OCI-LY7 (cell line): ENCODE measurements at regions not wholly inside any gene's neighbourhood (a gene's known extent, or its start where the extent isn't known, plus 50 kb on each side); places are given as distances from the start of the nearest gene placed in this dataset.

Experiments
- BruUV-seq: library from RNA; stranded (reverse); fragments of 400-500 nt; replicated peaks from 2 replicates; lab custom pipeline; 2021; lab: Mats Ljungman, UMichigan
- CTCF ChIA-PET: fragments of 300-600 bp; sonication (Branson Sonifier 250); formaldehyde crosslinking; loops from one replicate; lab custom pipeline; 2022; ENCODE audit warnings: antibody characterized with exemption; ENCODE audit not compliant: unreplicated experiment; lab: Charles Lee
- POLR2A ChIA-PET: fragments of 300-600 bp; sonication (Branson Sonifier 250); formaldehyde crosslinking; loops from one replicate; lab custom pipeline; 2022; ENCODE audit warnings: antibody characterized with exemption; lab: Charles Lee
- DNase-seq: peaks from one replicate; pipeline ENCODE4 v3.0.0-alpha.2; 2015; ENCODE audit warnings: low spot score
- H2AFZ ChIP-seq: fragments of 200-600 bp; sonication (generic), shearing (Covaris generic); 2 replicates; pipeline ENCODE4 v1.6.1; 2014; ENCODE audit warnings: mild to moderate bottlenecking, antibody characterized with exemption, low read length, moderate library complexity
- H3K27ac ChIP-seq: fragments of 200-600 bp; sonication (generic); 2 replicates; pipeline ENCODE4 v1.5.1; 2014; ENCODE audit warnings: mixed run types, low read depth, mild to moderate bottlenecking, moderate library complexity, low read length, inconsistent platforms; ENCODE audit not compliant: poor library complexity, severe bottlenecking
- H3K36me3 ChIP-seq: fragments of 200-600 bp; sonication (generic); 2 replicates; pipeline ENCODE4 v1.6.1; 2014; ENCODE audit warnings: mild to moderate bottlenecking, antibody characterized with exemption, low read length, moderate library complexity, mixed read lengths; ENCODE audit not compliant: insufficient read depth
- H3K4me1 ChIP-seq: fragments of 200-600 bp; sonication (generic); 2 replicates; pipeline ENCODE4 v1.5.1; 2014; ENCODE audit warnings: mild to moderate bottlenecking, low read length; ENCODE audit not compliant: insufficient read depth, poor library complexity, severe bottlenecking
- H3K4me2 ChIP-seq: fragments of 200-600 bp; sonication (generic); 2 replicates; pipeline ENCODE4 v1.6.1; 2014; ENCODE audit warnings: mild to moderate bottlenecking, low read length
- H3K4me3 ChIP-seq: fragments of 200-600 bp; sonication (generic); 2 replicates; pipeline ENCODE4 v1.5.1; 2014; ENCODE audit warnings: mild to moderate bottlenecking, low read depth, low read length; ENCODE audit not compliant: poor library complexity, severe bottlenecking
- H3K79me2 ChIP-seq: fragments of 200-600 bp; sonication (generic); 2 replicates; pipeline ENCODE4 v1.6.1; 2016; ENCODE audit warnings: low read depth, mild to moderate bottlenecking, low read length, moderate library complexity, mixed read lengths; ENCODE audit not compliant: insufficient read depth
- H3K9me2 ChIP-seq: fragments of 200-600 bp; sonication (generic); 2 replicates; pipeline ENCODE4 v1.6.1; 2016; ENCODE audit warnings: mild to moderate bottlenecking, low read length, mixed read lengths; ENCODE audit not compliant: insufficient read depth
- H3K9me3 ChIP-seq: fragments of 200-600 bp; sonication (generic); 2 replicates; pipeline ENCODE4 v1.6.1; 2014; ENCODE audit warnings: mild to moderate bottlenecking, mixed run types, low read length, mixed read lengths
- H4K20me1 ChIP-seq: fragments of 200-600 bp; sonication (generic); 2 replicates; pipeline ENCODE4 v1.6.1; 2014; ENCODE audit warnings: mild to moderate bottlenecking, antibody characterized with exemption, low read length, moderate library complexity, mixed read lengths; ENCODE audit not compliant: insufficient read depth
- CTCF ChIP-seq: fragments of 200-600 bp; sonication (generic); conservative IDR thresholded peaks from 2 replicates; pipeline ENCODE4 v1.5.1; 2014; ENCODE audit warnings: mild to moderate bottlenecking, antibody characterized with exemption, low read length, moderate library complexity, mixed read lengths
- EZH2phosphoT487 ChIP-seq: fragments of 200-600 bp; sonication (generic); IDR thresholded peaks from 2 replicates; pipeline ENCODE4 v1.6.1; 2018; ENCODE audit warnings: low read depth, borderline replicate concordance, mild to moderate bottlenecking, mixed run types, antibody characterized with exemption, low read length, moderate library complexity, mixed read lengths
- intact Hi-C: fragments of 100-400 bp; cut with micrococcal nuclease; formaldehyde crosslinking; loops from one replicate; pipeline ENCODE4 v1.10.0; 2022; ENCODE audit not compliant: unreplicated experiment

GRCh38 chr5:56587381-56588130 is 227.8 kb upstream of the MAP3K1 start:
- TF ChIP-seq CTCF = no peak
- no peak for TF ChIP-seq EZH2phosphoT487
- H3K9me3 ChIP-seq = no peaks in the 10 kb centered on the region
- no peak overlapping the region for H3K27ac ChIP-seq
- H3K4me2 ChIP-seq = no peak overlapping the region
- POLR2A ChIA-PET = interaction anchor here (0.6 to 1.8 kb wide), 2 partner anchors 8 to 82 kb away, joined by 3 to 10 read pairs; no protein-coding TSS in a partner anchor
- CTCF ChIA-PET = no interaction called here
- H3K36me3 ChIP-seq = no peaks in the 10 kb centered on the region
- H3K79me2 ChIP-seq = no peaks in the 10 kb centered on the region
- DNase-seq = no peak
- peak overlapping the region; percentile 75; the same call in 1 of the 2 replicates for H2AFZ ChIP-seq
- no peaks in the 10 kb centered on the region for H4K20me1 ChIP-seq
- no peaks in the 10 kb centered on the region for H3K9me2 ChIP-seq
- H3K4me3 ChIP-seq = no peak overlapping the region
- no TSS peak for BruUV-seq
- intact Hi-C loops = loop anchor here (2.0 to 5.0 kb wide), 2 partner anchors 99 to 230 kb away; partner anchors contain the start of gene MAP3K1
- peaks cover 36% of the 10 kb centered on the region for H3K4me1 ChIP-seq

GRCh38 chr5:56585999-56586691 is 229.2 kb upstream of the MAP3K1 start:
- no peak overlapping the region for H3K27ac ChIP-seq
- H3K4me2 ChIP-seq = no peak overlapping the region
- H3K4me1 ChIP-seq = peaks cover 36% of the 10 kb centered on the region
- no peak overlapping the region for H3K4me3 ChIP-seq
- ChIA-PET POLR2A (interaction anchor here (0.7 to 1.6 kb wide), 5 partner anchors 8 to 1312 kb away, joined by 3 to 4 read pairs (median 3); no protein-coding TSS in a partner anchor), CTCF (no interaction called here)
- no peaks in the 10 kb centered on the region for H3K36me3 ChIP-seq
- no peaks in the 10 kb centered on the region for H3K9me3 ChIP-seq
- TF ChIP-seq EZH2phosphoT487 (no peak), CTCF (no peak)
- DNase-seq = no peak
- intact Hi-C loops = loop anchor here (5.0 kb wide), 1 partner anchor 231 kb away; the partner anchor contains the start of gene MAP3K1
- no peaks in the 10 kb centered on the region for H3K79me2 ChIP-seq
- H2AFZ ChIP-seq = no peak overlapping the region
- H4K20me1 ChIP-seq = no peaks in the 10 kb centered on the region
- H3K9me2 ChIP-seq = no peaks in the 10 kb centered on the region; the same call in 1 of the 2 replicates
- no TSS peak for BruUV-seq
